ENCODE measurements at regions not wholly inside any gene's neighbourhood (a gene's known extent, or its start where the extent isn't known, plus 50 kb on each side); places are given as distances from the start of the nearest gene placed in this dataset.

DNA sequence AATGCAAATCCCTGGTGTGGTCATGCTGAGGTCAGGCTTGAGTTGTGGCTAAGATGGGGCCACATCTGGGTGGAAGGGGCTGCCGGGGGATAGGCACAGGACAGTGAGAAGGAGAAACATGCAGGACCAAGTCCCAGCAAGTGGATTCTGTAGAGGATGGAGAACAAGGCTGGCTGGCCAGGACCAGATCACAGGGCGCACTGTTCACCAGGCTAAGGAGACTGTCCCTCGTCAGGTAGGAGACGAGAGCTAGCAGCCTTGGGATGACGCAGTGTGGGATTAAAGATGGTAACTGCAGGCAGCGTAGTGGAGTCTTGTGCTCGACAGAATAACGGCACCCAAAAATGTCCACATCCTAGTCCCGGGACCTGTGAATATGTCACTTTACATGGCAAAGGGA, 336.1 kb downstream of the BCL11B start:
- TF ChIP-seq CTCF (conservative IDR thresholded peaks at IDR 0.05 in 1 of 2, IDR thresholded peaks at IDR 0.05 in 1 of 2; ENCODE audit: extremely low read depth in 1 of 2, insufficient read depth in 1 of 2, low read depth in 1 of 2, low read length in 2 of 2) (no peak), EZH2 (IDR thresholded peaks at IDR 0.05; ENCODE audit: borderline replicate concordance, low read length) (no peak)

Data from mammary epithelial cell (primary cell).